MM.1S (cell line): ENCODE measurements at regions not wholly inside any gene's neighbourhood (a gene's known extent, or its start where the extent isn't known, plus 50 kb on each side); places are given as distances from the start of the nearest gene placed in this dataset.

Experiments used
- DNase-seq: peaks from one replicate; pipeline ENCODE4 v3.0.0-alpha.2; 2015
- H2AFZ ChIP-seq: fragments of 300-600 bp; sonication (generic); 2 replicates; pipeline ENCODE4 v1.6.0; 2016; ENCODE audit warnings: antibody characterized with exemption, low read length
- H3F3A ChIP-seq: fragments of 300-600 bp; sonication (generic); 2 replicates; pipeline ENCODE4 v1.6.1; 2016; ENCODE audit warnings: mild to moderate bottlenecking, antibody characterized with exemption, low read length, moderate library complexity, mixed read lengths; ENCODE audit not compliant: insufficient read depth
- H3K27ac ChIP-seq: fragments of 300-600 bp; sonication (generic); 2 replicates; pipeline ENCODE4 v1.5.1; 2016; ENCODE audit warnings: mild to moderate bottlenecking, low read length
- H3K27me3 ChIP-seq: fragments of 300-600 bp; sonication (generic); replicated peaks from 2 replicates; pipeline ENCODE4 v1.6.0; 2016; ENCODE audit warnings: low read length; ENCODE audit not compliant: insufficient read depth
- H3K36me3 ChIP-seq: fragments of 300-600 bp; sonication (generic); replicated peaks from 2 replicates; pipeline ENCODE4 v1.6.1; 2016; ENCODE audit warnings: mild to moderate bottlenecking, low read length, mixed read lengths; ENCODE audit not compliant: insufficient read depth
- H3K4me1 ChIP-seq: fragments of 300-600 bp; sonication (generic); 2 replicates; pipeline ENCODE4 v1.6.1; 2016; ENCODE audit warnings: low read length, mixed read lengths
- H3K4me2 ChIP-seq: fragments of 300-600 bp; sonication (generic); 2 replicates; pipeline ENCODE4 v1.6.0; 2016; ENCODE audit warnings: low read depth, low read length
- H3K4me3 ChIP-seq: fragments of 300-600 bp; sonication (generic); 2 replicates; pipeline ENCODE4 v1.5.1; 2016; ENCODE audit warnings: low read length, mixed read lengths
- H3K79me2 ChIP-seq: fragments of 300-600 bp; sonication (generic); 2 replicates; pipeline ENCODE4 v1.6.1; 2016; ENCODE audit warnings: mixed run types, low read length, mixed read lengths
- H3K9ac ChIP-seq: fragments of 300-600 bp; sonication (generic); 2 replicates; pipeline ENCODE4 v1.6.1; 2016; ENCODE audit warnings: low read length, mixed read lengths
- H3K9me2 ChIP-seq: fragments of 300-600 bp; sonication (generic); replicated peaks from 2 replicates; pipeline ENCODE4 v1.6.1; 2016; ENCODE audit warnings: mild to moderate bottlenecking, low read length, mixed read lengths; ENCODE audit not compliant: insufficient read depth
- H3K9me3 ChIP-seq: fragments of 300-600 bp; sonication (generic); replicated peaks from 2 replicates; pipeline ENCODE4 v1.6.1; 2016; ENCODE audit warnings: mild to moderate bottlenecking, low read length, mixed read lengths; ENCODE audit not compliant: insufficient read depth
- H4K20me1 ChIP-seq: fragments of 300-600 bp; sonication (generic); 2 replicates; pipeline ENCODE4 v1.6.1; 2016; ENCODE audit warnings: mild to moderate bottlenecking, low read length, moderate library complexity, mixed read lengths; ENCODE audit not compliant: insufficient read depth
- EZH2 ChIP-seq: fragments of 300-600 bp; sonication (generic); optimal IDR thresholded peaks from 2 replicates; pipeline ENCODE3; 2017; ENCODE audit warnings: low read depth, mild to moderate bottlenecking, antibody characterized with exemption, low read length, mixed read lengths
- EZH2phosphoT487 ChIP-seq: fragments of 300-600 bp; sonication (generic); IDR thresholded peaks from 2 replicates; pipeline ENCODE4 v1.6.1; 2018; ENCODE audit warnings: antibody characterized with exemption, low read length
- TF ChIP-seq, protein P1 (sequence below): fragments of 300-600 bp; sonication (generic); IDR thresholded peaks from 2 replicates; pipeline ENCODE4 v1.5.1; 2016; ENCODE audit warnings: antibody characterized with exemption, low read length, mixed read lengths

DNA sequence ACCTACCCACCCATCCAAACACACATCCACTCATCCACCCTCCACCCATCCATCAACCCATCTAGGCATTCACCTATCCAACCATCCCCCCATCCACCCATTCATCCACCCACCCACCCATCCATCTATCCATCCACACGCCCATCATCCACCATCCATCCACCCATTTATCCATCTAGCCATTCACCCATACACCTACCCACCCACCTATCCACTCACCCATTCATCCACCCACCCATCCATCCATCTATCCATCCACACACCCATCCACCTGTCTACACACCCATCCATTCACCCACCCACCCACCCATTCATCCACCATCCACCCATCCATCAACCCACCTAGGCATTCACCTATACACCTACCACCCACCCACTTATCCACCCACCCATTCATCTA lies 72.6 kb upstream of the GALNT9 start:
- Histone ChIP-seq H3K79me2 (no peaks in the 10 kb centered on the region), H2AFZ (no peak overlapping the region), H3K4me1 (no peaks in the 10 kb centered on the region), H4K20me1 (no peaks in the 10 kb centered on the region), H3K4me2 (no peak overlapping the region), H3K27ac (no peak overlapping the region), H3K9me2 (no peaks in the 10 kb centered on the region), H3K9me3 (no peaks in the 10 kb centered on the region), H3F3A (no peaks in the 10 kb centered on the region), H3K27me3 (peaks cover 21% of the 10 kb centered on the region), H3K9ac (no peak overlapping the region), H3K4me3 (no peak overlapping the region), H3K36me3 (no peaks in the 10 kb centered on the region)
- TF ChIP-seq EZH2, result no peak
- TF ChIP-seq, protein P1, sequence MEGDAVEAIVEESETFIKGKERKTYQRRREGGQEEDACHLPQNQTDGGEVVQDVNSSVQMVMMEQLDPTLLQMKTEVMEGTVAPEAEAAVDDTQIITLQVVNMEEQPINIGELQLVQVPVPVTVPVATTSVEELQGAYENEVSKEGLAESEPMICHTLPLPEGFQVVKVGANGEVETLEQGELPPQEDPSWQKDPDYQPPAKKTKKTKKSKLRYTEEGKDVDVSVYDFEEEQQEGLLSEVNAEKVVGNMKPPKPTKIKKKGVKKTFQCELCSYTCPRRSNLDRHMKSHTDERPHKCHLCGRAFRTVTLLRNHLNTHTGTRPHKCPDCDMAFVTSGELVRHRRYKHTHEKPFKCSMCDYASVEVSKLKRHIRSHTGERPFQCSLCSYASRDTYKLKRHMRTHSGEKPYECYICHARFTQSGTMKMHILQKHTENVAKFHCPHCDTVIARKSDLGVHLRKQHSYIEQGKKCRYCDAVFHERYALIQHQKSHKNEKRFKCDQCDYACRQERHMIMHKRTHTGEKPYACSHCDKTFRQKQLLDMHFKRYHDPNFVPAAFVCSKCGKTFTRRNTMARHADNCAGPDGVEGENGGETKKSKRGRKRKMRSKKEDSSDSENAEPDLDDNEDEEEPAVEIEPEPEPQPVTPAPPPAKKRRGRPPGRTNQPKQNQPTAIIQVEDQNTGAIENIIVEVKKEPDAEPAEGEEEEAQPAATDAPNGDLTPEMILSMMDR, result no peak
- TF ChIP-seq EZH2phosphoT487, result no peak
- DNase-seq, result no peak

DNA sequence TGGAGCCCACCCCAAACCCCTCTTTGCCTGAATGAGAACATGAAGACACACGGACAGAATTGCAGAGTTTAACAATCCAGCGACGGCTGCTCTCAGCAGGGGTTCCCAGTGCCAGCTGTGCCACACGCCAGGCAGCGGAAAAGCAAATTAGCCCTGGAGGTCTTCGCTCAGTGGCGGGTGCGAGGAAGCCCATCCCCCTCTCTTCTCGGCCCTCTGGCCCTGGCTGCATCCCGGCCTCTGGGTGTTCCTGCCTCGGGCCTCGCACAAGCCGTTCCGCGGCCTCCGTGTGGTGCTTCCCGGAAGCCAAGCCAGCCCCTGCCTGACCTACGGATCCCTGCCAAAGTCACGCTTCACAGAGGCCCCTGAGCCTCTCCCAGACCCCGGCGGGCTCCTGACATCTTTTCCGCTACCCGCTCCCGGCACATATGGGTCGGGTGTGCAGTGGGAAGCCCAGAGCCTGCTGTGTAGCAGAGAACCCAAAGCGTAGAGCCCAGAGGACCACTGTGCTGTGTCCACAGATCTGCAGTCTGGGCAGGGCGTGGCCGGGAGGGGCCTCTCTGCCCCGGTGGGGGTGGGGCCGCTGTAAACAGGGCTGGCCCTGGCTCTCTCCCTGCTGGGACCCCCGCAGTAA lies 70.7 kb upstream of the GALNT9 start:
- Histone ChIP-seq H3K27me3 (peaks cover 29% of the 10 kb centered on the region), H3K9me2 (no peaks in the 10 kb centered on the region), H3F3A (no peaks in the 10 kb centered on the region), H3K27ac (no peak overlapping the region), H3K36me3 (no peaks in the 10 kb centered on the region), H3K9me3 (no peaks in the 10 kb centered on the region), H3K9ac (no peak overlapping the region), H2AFZ (no peak overlapping the region), H3K79me2 (no peaks in the 10 kb centered on the region), H4K20me1 (no peaks in the 10 kb centered on the region), H3K4me3 (no peak overlapping the region), H3K4me1 (no peaks in the 10 kb centered on the region), H3K4me2 (no peak overlapping the region)
- no peak for DNase-seq
- TF ChIP-seq EZH2, result no peak
- TF ChIP-seq, protein P1, result no peak
- TF ChIP-seq EZH2phosphoT487, result no peak

DNA sequence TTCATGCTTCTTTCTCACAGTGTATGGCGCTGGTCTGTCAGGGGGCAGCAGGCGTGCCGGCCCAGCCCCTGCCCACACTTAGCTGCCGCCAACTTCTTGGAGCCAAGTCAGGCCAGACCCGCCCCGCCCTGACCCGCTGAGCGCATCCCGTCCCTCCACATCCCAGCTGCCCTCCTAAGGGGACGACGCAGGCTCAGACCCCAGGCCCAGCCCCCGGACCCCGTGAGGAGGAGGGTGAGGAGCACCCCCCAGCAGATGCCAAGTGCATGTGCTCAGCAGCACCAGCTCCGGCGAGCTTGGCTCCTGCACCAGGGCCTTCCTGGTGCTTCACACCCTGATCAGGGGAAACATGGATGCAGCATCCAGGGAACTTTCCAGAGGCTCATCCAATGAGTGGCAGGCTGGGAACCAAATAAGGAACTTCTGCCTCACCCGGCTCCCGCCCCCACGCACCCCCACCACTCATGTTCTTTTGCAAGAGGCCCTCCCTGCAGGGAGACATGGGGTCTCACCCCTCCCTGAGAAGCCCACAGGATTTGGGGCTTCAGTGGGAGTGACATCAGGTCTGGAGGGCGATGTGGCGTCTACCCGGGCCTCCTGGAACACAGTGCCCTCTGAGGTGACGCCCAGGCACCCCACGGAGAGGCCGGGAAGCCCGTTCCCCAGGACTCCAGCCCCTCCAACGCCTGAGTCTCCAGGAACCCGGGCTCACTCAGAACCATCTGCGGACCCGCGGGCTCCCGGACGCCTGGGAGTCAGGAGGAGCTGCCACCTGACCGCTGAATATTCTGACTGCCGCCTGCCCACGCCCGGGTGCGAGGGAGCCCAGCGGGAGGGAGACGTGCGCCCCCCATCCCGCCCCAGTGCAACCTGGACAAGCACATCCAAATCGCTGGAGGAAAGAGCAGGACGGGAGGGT lies 70.0 kb upstream of the GALNT9 start:
- no peaks in the 10 kb centered on the region for H3K4me1 ChIP-seq
- no peak for TF ChIP-seq EZH2
- no peak for TF ChIP-seq EZH2phosphoT487
- TF ChIP-seq, protein P1, result no peak
- H3K4me2 ChIP-seq, result no peak overlapping the region
- DNase-seq, result no peak
- H4K20me1 ChIP-seq, result no peaks in the 10 kb centered on the region
- no peaks in the 10 kb centered on the region for H3K9me2 ChIP-seq
- H3K79me2 ChIP-seq, result no peaks in the 10 kb centered on the region
- no peak overlapping the region for H3K9ac ChIP-seq
- no peak overlapping the region for H3K27ac ChIP-seq
- peaks cover 29% of the 10 kb centered on the region for H3K27me3 ChIP-seq
- H3K9me3 ChIP-seq, result no peaks in the 10 kb centered on the region
- no peaks in the 10 kb centered on the region for H3F3A ChIP-seq
- no peak overlapping the region for H3K4me3 ChIP-seq
- no peak overlapping the region for H2AFZ ChIP-seq
- no peaks in the 10 kb centered on the region for H3K36me3 ChIP-seq
